ENCODE measurements at regions not wholly inside any gene's neighbourhood (a gene's known extent, or its start where the extent isn't known, plus 50 kb on each side); places are given as distances from the start of the nearest gene placed in this dataset.
A peak's percentile ranks its signal among the peaks of the same experiment; 100 is the strongest.

DNA sequence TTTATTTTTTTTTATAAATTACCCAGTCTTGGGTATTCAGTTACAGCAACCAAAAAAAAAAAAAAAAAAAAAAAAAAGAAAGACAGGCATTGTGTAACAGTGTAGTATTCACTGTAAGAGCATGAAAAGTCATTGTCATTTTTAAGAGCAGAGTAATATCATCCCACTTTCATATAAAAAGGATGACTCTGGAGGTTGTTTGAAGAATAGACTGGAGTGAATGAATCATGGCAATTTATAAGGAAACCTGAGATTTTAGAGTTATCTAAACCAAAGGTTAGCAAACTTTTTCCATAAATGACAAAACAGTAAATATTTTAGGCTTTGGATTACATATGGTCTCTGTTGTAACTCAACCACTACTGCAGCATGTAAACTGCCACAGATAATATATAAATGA, 794.9 kb downstream of the NTRK3 start:
- no peak for DNase-seq

DNA sequence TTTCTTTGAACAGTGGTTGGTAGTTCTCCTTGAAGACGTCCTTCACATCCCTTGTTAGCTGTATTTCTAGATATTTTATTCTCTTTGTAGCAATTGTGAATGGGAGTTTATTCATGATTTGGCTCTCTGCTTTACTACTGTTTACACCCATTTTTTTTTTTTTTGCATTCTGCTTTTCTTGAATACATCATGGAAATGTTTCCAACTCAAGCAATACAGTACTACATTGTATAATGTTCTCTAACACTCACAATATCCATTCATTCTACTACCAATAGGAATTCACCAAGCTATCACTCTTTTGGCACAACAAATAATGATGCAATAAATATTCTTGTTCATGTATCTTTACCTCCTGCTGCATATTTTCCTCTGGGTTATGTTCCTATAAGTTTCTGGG, 801.7 kb downstream of the NTRK3 start:
- no peak for DNase-seq

DNA sequence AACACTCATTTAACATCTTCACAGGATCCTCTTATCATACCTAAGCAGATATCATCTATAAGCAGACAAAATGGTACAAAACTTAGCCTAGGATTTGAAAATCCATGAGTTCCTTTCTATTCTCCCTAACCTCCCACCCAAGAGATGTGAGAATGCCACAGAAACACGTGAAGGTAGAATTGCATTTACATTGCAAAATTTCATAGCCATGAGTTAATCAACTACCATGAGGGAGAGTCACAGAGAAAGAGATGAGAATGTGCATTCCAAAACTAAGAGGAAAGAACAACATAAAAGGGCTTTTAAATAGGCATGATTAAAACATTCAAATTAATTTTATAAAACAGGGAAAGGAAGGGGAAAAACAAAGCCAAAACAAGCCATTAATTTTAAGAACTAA, 806.2 kb downstream of the NTRK3 start:
- DNase-seq: no peak

DNA sequence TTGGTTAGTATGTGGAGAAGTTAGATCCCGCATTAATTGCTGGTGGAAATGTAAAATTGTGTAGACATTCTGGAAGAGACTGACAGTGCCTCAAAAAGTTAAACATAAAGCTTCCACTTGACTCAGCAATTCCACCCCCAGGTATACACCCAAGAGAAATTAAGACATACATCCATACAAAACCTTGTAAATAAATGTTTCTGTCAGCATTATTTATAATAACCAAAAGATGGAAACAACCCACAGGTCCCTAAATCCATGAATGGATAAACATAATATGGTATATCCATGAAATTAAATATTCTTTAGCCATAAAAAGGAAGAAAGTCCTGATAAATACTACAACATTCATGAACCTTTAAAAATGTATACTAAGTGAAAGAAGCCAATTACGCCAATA, 817.4 kb downstream of the NTRK3 start:
- DNase-seq: no peak

DNA sequence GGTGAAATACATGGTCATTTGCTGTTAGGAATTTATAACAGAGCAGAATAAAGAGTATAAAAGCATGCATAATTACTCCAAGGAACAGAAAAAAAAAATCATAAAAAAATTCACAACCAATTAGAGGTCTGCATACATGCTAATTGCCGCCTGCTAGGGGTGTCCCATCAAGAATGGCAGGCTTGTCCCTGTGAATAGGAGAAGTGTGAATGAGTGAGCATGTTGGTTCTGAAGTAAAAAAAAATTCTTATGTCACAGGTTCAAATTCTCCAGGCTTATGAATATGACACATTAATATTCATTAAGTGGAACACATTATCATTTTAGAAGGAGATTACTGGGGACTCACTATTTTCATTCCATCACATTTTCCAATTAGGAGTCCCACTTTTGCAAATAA, 822.7 kb downstream of the NTRK3 start:
- DNase-seq: no peak

DNA sequence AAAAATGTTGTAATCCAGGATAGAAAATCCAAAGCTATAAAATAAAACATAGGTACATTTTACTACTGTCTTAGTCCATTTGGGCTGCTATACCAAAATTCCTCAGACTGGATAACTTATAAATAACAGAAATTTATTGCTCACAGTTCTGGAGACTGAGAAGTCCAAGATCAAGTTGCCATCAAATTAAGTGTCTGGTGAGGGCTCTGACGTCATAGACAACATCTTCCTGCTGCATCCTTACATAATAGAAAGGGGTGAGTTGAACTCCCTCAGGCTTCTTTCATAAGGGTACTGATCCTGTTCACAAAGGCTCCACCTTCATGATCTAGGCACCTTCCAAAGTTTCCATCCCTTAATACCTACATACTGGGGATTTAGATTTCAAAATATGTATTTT, 826.8 kb downstream of the NTRK3 start:
- no peak for DNase-seq

DNA sequence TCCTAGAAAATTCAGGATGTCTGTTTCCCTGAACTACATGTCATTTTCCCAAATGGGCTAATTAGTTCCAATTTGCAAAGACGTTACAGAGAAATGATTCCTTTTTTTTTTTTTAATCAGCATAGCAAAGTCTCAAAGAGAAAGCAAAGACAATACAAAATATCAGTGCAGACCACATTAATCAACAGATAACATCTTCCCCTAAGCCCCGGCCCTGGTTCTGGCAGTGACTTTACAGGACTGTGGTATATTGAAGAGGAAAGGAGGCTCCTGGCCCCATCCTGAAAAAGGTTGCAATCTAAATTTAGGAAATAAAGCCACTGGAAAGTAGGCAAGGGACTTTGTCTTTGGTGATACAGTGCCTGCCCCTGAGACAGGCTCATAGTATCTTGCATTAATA, 836.5 kb downstream of the NTRK3 start:
- no peak for DNase-seq

DNA sequence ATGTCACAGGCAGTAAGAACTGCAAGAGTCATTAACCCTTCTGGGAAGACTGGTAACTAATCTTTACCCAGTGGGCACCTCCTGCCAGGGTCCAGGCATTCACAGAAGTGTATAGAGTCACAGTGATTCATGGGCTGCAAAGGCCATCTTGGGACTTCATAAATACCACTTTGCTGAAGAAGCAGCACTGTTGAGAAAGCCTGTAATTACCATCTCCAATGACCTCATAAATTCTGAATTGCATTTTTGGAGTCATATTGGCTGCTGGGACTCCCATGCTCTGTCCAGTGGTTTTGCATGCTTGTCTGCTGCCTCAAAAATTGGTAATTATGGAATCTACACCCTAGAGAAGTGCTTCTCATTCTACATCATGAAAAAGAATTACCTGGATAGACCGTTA, 837.2 kb downstream of the NTRK3 start:
- DNase-seq: no peak

DNA sequence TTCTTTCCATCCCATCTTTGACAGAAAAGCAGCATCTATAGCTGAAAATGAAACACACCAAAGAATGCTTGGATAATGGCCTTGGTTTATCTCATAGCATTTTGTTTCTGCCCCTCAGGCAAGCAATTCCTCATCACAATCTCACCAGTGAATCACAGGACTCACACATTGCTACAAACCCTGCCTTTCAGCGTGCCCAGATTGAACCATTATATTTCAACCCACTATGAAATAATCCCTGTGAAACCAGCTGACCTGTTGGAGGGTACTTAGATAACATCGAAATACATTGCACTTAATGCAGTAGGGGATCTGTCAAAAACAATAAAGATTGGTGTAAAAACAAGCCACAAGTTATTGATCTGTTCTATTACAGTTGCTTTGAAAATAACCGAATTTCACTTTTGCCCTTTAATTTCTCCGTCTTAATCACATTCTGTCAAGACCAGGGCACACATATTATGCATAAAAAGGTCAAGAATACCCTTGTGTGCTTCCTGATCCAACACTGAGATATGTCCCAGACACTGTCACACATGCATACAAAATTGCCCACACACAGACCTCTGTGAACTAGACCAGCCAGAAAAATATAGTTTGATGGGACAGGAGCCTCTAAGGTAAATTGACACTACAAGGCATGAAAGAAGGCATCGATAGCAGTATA, 839.8 kb downstream of the NTRK3 start:
- DNase-seq: no peak

DNA sequence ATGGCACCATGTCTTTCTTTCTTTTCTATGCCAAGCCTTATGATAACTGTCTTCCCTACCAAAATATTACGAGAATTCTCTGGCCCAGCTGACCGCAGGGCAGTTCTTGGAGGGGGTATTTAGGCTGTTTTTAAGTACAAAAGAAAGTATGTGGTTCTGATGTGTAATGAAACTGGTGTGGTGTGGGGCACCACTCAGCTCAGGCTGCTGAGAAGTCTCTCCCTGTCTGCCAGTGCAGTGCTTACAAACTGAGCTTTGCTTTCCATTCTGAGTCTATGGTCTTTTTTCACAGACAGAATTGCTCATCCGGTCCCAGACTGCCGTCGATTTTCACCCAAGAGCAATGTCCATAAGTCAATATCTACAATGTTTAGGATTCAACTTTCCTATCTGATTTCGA, 847.6 kb downstream of the NTRK3 start:
- no peak for DNase-seq

DNA sequence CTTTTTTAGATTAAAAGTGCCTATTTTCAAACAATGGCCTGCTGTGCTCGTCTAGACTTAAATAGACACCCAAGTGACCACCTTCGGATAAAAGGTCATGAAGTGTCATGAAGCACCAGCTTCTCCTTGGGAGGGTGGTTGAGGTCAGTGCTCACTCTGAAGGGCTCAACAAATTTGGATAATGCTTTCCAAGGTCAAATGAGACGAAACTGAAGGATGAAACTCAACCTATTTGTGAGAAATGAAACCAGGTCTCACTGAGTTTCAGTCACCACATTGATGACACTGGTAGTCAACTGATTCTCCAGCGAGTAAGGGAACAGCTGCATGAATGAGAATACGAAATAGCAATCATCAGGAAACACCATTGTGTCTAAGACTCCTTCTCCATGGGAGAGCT, 852.6 kb downstream of the NTRK3 start:
- no peak for DNase-seq

DNA sequence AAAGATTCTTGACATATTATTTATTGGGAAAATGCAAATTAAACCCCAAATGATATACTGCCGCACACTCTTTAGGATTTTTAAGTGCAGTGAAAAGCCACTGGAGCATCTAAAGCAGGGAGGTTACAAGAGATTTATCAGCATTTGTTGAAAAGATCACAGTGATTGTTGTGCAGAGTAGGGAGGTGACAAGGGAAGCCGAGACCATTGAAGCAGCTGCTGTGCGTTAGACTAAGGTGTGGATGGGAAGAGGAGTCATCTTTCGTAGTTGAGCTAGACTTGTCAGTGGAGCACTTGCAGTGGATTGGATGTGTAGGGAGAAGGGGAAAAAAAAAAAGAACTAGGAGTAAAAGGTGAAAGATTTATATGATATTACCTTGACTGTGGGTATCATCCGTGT, 854.6 kb downstream of the NTRK3 start:
- no peak for DNase-seq

DNA sequence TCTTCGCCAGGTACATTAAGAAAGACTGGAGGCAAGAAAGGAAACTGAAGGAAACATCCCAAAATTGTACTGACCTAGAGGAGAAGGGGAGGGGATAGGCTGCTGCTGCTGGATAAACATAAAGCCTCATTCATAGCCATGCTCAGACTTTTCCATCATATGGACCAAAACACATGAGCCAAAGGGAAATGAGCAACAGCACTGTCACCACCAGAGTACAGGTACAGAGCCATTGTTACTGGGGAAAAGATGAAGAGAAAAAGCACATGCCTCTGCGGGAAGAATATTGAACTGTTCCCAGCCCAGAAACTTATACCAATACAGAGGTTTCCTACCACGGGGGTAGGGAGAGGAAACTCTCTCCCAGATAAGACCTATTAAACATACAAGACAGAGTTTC, 861.9 kb downstream of the NTRK3 start:
- no peak for DNase-seq

DNA sequence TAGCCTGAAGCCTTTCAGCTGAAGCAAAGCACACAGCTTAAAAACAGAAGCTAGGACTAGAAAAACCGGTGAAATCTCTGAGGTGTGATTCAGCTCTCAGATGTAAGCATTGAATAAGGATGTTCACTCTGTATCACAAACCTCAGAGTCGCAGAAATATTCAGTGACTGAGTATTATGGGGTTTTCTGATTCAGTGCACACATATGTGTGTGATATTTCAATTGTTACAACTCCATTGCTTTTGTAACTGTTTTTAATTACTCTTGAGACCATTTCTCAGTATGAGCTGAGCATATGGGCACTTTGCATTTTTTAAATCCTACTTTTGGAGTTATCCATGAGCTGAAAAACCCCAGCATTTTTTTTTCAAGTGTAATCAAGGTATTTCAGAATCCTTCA, 868.8 kb downstream of the NTRK3 start:
- no peak for DNase-seq

DNA sequence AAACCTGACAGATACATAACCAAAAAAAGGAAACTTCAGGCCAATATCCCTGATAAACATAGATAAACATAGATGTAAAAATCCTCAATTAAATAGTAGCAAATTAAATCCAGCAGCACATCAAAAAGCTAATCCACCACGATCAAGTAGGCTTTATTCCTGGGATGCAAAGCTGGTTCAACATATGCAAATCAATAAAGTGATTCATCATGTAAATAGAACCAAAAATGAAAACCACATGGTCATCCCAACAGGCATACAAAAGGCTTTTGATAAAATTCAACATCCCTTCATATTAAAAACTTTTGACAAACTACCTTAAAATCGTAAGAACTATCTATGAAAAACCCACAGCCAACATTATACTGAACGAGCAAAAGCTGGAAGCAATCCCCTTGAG, 882.2 kb downstream of the NTRK3 start:
- DNase-seq: no peak

DNA sequence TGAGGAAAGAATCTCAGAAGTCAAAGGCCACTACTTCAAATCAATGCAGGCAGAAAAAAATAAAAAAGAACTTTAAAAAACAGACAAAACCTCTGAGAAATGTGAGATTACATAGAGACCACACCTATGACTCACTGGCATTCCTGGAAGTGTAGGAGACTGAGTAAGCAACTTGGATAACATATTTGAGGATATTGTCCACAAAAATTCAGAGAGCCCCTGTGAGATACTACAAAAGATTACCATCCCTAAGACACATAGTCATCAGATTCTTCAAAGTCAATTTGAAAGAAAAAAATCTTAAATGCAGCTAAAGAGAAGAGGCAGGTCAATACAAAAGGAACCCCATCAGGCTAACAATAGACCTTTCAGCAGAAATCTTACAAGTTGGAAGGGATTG, 887.3 kb downstream of the NTRK3 start:
- DNase-seq: peak; percentile 98

DNA sequence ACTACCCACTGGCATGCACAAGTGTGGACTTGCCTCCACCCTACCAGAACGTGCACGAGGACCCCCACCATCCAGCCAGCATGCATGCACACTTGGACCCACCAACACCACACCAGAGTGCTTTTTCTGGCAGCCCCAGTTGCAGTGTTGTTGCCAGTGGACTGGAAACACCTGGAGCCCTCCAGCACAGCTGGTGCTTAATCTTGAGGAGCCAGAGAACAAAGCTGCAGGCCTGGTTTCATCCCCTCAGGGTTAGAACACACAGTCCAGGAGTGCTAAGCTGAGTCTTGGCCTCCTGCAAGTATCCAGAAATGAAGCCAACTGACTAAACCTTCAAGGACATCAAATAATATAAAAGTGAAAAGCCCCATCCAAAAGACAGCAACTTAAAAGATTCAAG, 888.0 kb downstream of the NTRK3 start:
- DNase-seq: no peak

DNA sequence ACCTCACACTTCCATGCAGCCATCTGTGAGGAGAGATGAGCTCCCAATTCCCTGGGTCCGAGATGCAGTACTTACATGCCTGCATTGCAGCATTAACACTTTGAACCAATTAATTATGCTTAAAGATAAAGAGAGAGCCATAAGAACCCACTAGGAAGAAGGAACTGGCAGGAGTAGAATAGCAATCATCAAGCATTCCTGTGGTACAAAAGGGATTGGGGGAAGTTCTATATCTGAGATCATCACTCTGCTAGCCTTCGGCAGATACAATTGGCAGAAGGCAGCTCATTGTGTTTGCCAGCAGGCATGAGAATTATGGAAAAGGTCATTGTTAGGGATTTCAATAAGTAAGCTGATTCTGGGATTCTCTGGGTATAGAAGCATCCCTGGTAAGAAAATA, 891.4 kb downstream of the NTRK3 start:
- peak; percentile 82 for DNase-seq

DNA sequence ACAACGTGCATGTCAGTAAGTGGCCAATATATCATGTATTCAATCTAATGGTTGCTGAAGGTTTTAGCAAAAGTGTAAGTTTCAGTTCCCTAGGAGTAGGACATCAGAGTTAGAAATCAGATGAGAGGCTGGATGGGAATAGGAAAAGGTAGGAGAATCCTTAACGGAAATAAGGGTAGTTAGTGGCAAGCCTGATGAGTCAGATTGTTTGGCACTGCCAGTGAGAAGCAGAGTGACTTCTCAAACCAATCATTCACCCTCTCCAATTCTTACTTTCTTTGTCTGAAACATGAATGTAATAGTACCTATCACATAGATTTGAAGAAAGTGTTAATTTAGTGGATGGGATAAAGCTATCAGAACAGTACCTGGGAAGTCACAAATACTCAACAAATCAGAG, 894.0 kb downstream of the NTRK3 start:
- DNase-seq: peak; percentile 16

DNA sequence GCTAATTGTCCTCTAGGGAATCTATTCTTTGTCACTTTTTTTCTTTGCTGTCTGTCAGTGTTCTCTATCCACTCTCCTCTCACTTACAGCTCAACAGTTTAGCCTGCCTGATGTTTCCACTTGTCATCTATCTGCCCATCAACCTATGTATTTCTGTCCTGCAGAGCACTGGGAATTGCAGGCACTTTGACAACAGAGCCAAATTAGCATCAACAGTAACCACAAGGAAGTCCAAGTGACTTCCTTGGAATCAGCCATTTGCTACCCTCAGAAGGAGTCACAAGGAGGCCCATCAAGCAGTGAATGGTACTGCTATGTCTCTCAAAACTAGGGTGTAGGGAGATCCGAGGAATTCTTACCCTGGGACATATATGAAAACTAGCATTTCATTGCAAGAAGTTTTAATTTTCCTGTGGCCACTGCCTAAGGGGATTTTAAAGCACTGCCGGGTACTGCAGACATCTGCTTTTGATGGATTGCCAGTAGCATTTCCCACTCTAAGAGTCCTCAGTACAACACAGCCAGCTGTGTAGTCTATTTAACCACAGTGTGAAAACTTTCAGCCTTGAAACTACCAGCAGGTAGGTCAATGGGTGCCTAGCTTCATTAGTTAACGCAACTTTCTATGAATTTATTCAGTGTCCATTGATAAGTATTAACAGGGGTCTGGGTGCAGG, 898.8 kb downstream of the NTRK3 start:
- no peak for DNase-seq

DNA sequence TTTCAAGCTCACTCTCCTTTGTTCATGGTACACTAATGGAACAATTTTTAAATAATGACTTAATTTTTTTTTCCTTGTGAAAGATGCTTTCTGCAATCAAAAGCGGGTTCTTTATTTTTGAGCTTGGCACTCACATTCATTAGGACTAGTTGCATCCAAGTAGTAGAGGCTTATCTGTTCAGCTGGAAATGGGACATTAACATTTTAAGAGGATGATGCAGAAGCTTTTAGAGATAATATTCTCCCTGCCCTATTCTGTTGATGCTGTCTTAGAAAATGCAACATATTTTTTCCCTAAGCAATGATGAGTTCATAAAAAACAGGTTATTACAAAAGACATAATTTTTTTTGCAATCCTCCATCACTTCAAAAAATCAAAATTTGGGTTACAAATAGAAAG, 900.6 kb downstream of the NTRK3 start:
- DNase-seq: no peak

DNA sequence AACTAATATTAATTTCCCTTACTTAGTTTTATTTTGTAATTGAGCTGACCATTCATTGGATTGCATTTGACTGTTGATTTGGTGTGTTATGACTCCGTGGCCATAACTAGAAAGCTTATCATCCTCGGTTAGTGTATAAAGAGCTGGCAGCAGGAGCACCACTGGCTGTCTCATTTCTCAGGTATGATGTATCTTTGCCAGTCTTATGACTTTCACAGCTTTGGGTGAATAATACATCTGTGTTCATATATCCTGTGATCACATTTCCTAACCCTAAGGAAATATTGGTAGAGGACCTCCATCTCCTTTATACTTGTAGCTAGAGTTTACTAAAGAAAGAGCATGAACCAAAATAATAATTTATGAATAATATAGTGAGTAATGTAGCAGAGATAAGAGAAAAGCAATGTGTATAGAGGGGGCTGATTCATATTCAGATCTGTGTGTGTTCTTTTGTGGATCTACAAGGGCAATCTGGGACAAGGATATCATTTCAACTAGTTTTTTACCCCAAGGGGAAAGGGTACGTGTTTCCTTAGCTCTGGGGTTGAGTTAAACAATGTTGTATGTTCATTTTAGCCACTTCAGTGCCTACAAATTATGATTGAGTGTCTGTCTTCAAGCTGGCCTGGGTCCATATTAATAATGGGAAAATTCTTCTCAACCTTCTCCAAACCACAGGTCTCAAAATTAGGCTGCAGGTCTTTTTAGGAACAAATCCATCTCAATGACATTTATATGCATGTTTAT, 901.7 kb downstream of the NTRK3 start:
- DNase-seq: peak; percentile 70

DNA sequence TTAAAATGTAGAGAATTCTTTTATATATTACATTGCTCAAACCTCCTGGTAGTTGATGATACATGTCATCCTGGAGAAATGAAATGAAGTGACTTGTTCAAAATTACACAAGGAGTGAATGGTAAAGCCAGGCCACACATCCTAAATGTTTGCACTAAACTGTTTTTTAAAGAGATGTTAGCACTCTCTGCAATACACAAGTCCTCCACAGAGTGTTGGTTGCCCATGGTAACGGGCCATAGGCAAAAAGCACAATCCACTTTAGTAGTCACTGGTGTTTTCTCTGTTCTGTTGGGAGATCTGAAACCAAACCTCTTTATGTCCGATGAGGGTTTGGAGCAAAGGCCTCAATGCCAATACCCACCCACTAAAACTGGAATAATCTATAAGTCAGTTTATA, 907.4 kb downstream of the NTRK3 start:
- DNase-seq: no peak

DNA sequence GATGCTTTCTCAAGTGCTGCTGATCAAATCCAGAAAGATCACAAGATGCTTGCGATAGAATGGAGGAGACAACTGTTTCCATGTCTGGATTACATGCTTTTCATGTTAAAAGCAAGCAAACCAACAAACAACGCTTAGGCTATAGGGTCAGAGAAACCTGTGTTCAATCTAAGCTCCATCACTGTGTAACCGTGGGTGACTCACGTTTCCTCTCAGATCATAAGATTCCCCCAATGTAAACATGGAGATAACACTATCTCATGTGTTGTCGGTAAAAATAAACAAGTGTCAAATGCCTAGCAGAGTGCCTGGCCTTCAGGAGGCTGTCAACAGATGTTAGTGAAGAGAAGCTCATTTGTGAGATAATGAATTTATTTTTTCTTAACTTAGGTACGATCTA, 907.8 kb downstream of the NTRK3 start:
- DNase-seq: peak; percentile 15

All from fibroblast of skin of back (primary cell).